Parathyroid adenoma (tissue), 2 donors: ENCODE measurements at regions not wholly inside any gene's neighbourhood (a gene's known extent, or its start where the extent isn't known, plus 50 kb on each side); places are given as distances from the start of the nearest gene placed in this dataset.

Source experiments
- H2AFZ ChIP-seq: fragments of 300-600 bp; sonication (generic); one replicate; pipeline ENCODE4 v1.7.0; 2017; ENCODE audit warnings: antibody characterized with exemption, mild to moderate bottlenecking
- H3K27ac ChIP-seq: fragments of 300-600 bp; sonication (generic); one replicate; pipeline ENCODE4 v1.7.0; 2017
- H3K27me3 ChIP-seq: fragments of 300-600 bp; sonication (generic); one replicate; pipeline ENCODE4 v1.7.0; 2017; ENCODE audit warnings: low read length; ENCODE audit not compliant: control insufficient read depth, insufficient read depth
- H3K36me3 ChIP-seq: fragments of 300-600 bp; sonication (generic); one replicate; pipeline ENCODE4 v1.7.0; 2017; ENCODE audit warnings: low read length; ENCODE audit not compliant: control insufficient read depth, insufficient read depth
- H3K4me1 ChIP-seq: fragments of 300-600 bp; sonication (generic); one replicate; pipeline ENCODE4 v1.7.0; 2017; ENCODE audit warnings: control low read depth
- H3K4me2 ChIP-seq: fragments of 300-600 bp; sonication (generic); one replicate; pipeline ENCODE4 v1.7.0; 2017; ENCODE audit warnings: low read length
- H3K4me3 ChIP-seq: fragments of 300-600 bp; sonication (generic); one replicate; pipeline ENCODE4 v1.7.0; 2017; ENCODE audit warnings: low read depth, low read length
- H3K79me2 ChIP-seq: fragments of 300-600 bp; sonication (generic); one replicate; pipeline ENCODE4 v1.7.0; 2017; ENCODE audit warnings: control low read depth
- H3K9ac ChIP-seq: fragments of 300-600 bp; sonication (generic); one replicate; pipeline ENCODE4 v1.7.0; 2017; ENCODE audit warnings: mild to moderate bottlenecking
- H3K9me3 ChIP-seq: fragments of 300-600 bp; sonication (generic); one replicate; pipeline ENCODE4 v1.7.0; 2017; ENCODE audit warnings: low read length; ENCODE audit not compliant: control insufficient read depth
- TF ChIP-seq, protein P1 (sequence below): fragments of 300-600 bp; sonication (generic); IDR thresholded peaks from one replicate; pipeline ENCODE4 v1.7.0; 2017; ENCODE audit warnings: antibody characterized with exemption, mild to moderate bottlenecking
- donor health status: primary hyperparathyroidism.

DNA sequence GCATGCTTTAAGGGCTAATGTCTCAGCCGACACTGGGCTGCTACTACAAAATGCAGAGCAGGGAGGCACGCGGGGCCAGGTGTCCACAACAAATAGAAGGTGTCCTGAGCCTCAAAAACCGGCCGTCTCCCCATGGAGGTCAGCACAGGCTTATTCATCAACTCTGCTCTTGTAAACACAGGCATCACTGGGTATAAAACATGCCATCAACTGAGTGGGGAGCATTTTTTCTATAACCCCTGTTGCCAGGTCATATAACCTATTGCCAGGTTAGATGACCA, 271.6 kb downstream of the AUH start:
- Histone ChIP-seq H3K4me1 (no peaks in the 10 kb centered on the region), H3K9ac (no peak overlapping the region), H2AFZ (no peak overlapping the region), H3K27ac (no peak overlapping the region), H3K36me3 (no peaks in the 10 kb centered on the region), H3K27me3 (no peaks in the 10 kb centered on the region), H3K79me2 (no peaks in the 10 kb centered on the region), H3K4me3 (no peak overlapping the region), H3K9me3 (no peaks in the 10 kb centered on the region), H3K4me2 (no peak overlapping the region)
- TF ChIP-seq, protein P1, sequence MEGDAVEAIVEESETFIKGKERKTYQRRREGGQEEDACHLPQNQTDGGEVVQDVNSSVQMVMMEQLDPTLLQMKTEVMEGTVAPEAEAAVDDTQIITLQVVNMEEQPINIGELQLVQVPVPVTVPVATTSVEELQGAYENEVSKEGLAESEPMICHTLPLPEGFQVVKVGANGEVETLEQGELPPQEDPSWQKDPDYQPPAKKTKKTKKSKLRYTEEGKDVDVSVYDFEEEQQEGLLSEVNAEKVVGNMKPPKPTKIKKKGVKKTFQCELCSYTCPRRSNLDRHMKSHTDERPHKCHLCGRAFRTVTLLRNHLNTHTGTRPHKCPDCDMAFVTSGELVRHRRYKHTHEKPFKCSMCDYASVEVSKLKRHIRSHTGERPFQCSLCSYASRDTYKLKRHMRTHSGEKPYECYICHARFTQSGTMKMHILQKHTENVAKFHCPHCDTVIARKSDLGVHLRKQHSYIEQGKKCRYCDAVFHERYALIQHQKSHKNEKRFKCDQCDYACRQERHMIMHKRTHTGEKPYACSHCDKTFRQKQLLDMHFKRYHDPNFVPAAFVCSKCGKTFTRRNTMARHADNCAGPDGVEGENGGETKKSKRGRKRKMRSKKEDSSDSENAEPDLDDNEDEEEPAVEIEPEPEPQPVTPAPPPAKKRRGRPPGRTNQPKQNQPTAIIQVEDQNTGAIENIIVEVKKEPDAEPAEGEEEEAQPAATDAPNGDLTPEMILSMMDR, result no peak

DNA sequence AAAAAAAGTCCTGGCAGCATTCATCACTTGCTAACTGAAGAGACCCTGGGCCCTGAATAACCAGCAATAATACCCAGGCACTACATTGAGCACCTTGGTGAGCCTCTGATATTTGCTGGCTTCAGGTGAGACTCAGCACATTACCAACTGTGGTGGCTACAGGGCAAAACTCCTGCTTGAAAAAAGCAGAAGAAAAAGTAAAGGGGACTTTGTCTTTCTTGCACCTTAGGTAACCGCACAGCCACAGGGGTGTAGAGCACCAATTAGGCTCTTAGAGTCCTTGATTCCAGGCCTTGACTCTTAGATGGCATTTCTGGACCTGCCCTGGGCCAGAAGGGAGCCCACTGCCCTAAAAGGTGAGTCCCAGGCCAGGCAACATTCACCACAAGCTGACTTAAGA, 269.5 kb downstream of the AUH start:
- H3K4me3 ChIP-seq, result no peak overlapping the region
- no peak overlapping the region for H3K9ac ChIP-seq
- no peaks in the 10 kb centered on the region for H3K9me3 ChIP-seq
- H3K27ac ChIP-seq, result no peak overlapping the region
- H3K36me3 ChIP-seq, result no peaks in the 10 kb centered on the region
- TF ChIP-seq, protein P1, result no peak
- H3K4me1 ChIP-seq, result no peaks in the 10 kb centered on the region
- H3K4me2 ChIP-seq, result no peak overlapping the region
- H3K79me2 ChIP-seq, result no peaks in the 10 kb centered on the region
- no peak overlapping the region for H2AFZ ChIP-seq
- H3K27me3 ChIP-seq, result no peaks in the 10 kb centered on the region

DNA sequence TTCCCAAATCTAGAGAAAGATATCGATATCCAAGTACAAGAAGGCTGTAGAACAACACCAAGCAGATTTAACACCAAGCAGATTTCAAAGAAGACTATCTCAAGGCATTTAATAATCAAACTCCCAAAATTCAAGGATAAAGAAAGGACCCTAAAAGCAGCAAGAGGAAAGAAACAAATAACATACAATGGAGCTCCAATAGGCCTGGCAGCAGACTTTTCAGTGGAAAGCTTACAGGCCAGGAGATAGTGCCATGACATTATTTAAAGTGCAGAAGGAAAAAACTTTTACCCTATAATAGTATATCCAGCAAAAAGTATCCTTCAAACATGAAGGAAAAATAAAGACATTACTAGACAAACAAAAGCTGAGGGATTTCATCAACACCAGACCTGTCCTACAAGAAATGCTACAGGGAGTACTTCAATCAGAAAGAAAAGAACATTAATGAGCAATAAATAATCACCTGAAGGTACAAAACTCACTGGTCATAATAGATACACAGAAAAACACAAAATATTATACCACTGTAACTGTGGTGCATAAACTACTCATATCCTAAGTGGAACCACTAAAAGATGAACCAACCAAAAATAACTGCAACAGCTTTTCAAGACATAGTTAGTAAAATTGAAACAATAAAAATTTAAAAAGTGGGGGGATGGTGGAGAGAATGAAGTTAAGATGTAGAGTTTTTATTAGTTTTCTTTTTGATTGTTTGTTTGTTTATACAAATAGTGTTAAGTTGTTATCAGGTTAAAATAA, 267.2 kb downstream of the AUH start:
- H3K79me2 ChIP-seq, result no peaks in the 10 kb centered on the region

DNA sequence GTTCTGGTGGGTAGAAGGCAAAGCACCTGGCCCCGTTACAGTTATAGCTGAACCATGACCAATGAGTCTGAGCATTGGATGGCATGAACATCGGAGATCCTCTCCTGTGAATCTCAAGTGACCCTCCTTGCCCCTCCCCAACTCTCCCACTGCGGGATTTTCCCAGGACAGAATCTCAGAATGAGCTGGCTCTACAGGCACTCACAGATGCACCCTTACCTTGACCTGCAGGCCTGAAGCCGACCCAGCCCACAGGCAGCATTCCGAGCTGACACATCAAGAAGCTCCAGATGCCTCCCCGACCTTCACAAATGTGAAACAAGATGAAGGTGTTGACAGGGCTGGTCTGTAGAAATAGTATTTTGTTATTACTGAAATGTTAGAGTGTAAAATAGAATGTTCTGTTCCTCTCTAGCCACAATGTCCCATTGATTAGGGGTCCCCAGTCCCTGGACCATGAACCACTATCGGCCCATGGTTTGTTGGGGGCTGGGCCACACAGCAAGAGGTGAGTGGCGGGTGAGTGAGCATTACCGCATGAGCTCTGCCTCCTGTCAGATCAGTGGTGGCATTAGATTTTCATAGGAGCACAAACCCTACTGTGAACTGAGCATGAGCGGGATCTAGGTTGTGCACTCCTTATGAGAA, 263.4 kb downstream of the AUH start:
- Histone ChIP-seq H3K9me3 (no peaks in the 10 kb centered on the region), H3K4me2 (no peak overlapping the region), H2AFZ (no peak overlapping the region), H3K4me1 (peaks cover 2% of the 10 kb centered on the region), H3K9ac (no peak overlapping the region), H3K27ac (no peak overlapping the region), H3K36me3 (no peaks in the 10 kb centered on the region), H3K4me3 (no peak overlapping the region), H3K79me2 (no peaks in the 10 kb centered on the region), H3K27me3 (no peaks in the 10 kb centered on the region)
- TF ChIP-seq, protein P1, result no peak

More for the DNA sequence above, 267.2 kb downstream of the AUH start:
- Histone ChIP-seq H2AFZ (no peak overlapping the region), H3K4me3 (no peak overlapping the region), H3K36me3 (no peaks in the 10 kb centered on the region), H3K4me2 (no peak overlapping the region), H3K4me1 (no peaks in the 10 kb centered on the region), H3K27me3 (no peaks in the 10 kb centered on the region), H3K27ac (no peak overlapping the region), H3K9ac (no peak overlapping the region), H3K9me3 (no peaks in the 10 kb centered on the region)
- TF ChIP-seq, protein P1, result no peak

DNA sequence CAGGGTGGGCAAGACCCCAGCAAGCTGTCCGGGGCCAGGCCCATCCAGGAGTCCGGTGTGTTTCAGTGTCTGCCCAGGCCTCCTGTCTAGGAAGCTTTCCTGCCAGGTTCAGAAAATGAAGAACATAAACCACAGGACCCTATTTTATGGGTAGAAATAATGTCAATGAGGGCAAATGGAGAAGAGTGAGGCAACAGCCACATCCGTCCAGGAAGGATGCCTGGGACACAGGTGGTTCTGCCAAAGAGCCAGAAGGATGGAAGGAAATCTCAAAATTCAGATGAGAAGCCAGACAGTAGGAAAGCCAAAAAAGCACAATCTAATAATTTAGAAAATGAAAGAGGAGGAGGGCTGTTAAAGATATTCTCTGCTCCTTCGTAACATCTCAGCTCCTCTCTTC, 262.3 kb downstream of the AUH start:
- Histone ChIP-seq H3K4me3 (no peak overlapping the region), H3K27ac (peak overlapping the region; percentile 73)

More for the DNA sequence above, 262.3 kb downstream of the AUH start:
- Histone ChIP-seq H3K9me3 (no peaks in the 10 kb centered on the region), H3K4me1 (peaks cover 2% of the 10 kb centered on the region), H3K9ac (no peak overlapping the region), H3K79me2 (no peaks in the 10 kb centered on the region), H3K36me3 (no peaks in the 10 kb centered on the region), H3K4me2 (no peak overlapping the region), H3K27me3 (no peaks in the 10 kb centered on the region), H2AFZ (no peak overlapping the region)
- TF ChIP-seq, protein P1, result no peak
